Hepatocyte (in vitro differentiated cells): ENCODE measurements at regions not wholly inside any gene's neighbourhood (a gene's known extent, or its start where the extent isn't known, plus 50 kb on each side); places are given as distances from the start of the nearest gene placed in this dataset.

ENCODE experiments used
- EZH2 ChIP-seq: fragments of 200-600 bp; sonication (generic); IDR thresholded peaks from 2 replicates; pipeline ENCODE4 v1.6.1; 2016; ENCODE audit warnings: antibody characterized with exemption, mild to moderate bottlenecking, borderline replicate concordance
- EZH2phosphoT487 ChIP-seq: fragments of 200-600 bp; sonication (generic); IDR thresholded peaks from one replicate; pipeline ENCODE4 v1.6.1; 2018; ENCODE audit warnings: antibody characterized with exemption, mild to moderate bottlenecking, low read depth, moderate library complexity; ENCODE audit not compliant: unreplicated experiment, severe bottlenecking
- TF ChIP-seq, protein P1 (sequence below): fragments of 200-600 bp; sonication (generic); IDR thresholded peaks from 2 replicates; pipeline ENCODE4 v1.5.1; 2016; ENCODE audit warnings: antibody characterized with exemption, mild to moderate bottlenecking; ENCODE audit not compliant: poor library complexity

DNA sequence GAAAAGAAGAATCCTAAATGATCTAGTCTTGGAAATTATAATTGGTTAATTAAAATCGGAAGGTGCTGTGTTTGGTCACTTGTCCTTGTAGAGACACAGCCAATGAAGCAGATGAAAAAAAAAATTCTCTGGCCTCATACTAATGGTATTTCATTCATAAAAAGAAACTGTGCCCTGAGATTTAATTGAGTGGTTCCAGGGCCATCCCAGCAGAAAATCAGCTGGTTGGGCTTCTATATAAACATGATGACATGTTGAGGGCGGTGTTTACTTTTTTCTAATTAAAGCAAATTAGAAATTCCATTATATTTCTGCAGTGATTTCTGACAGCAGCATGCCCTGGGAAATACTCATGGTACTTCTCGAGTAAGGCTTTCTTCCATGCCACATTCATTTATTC is 191.9 kb upstream of the KCNJ16 start:
- TF ChIP-seq, protein P1, sequence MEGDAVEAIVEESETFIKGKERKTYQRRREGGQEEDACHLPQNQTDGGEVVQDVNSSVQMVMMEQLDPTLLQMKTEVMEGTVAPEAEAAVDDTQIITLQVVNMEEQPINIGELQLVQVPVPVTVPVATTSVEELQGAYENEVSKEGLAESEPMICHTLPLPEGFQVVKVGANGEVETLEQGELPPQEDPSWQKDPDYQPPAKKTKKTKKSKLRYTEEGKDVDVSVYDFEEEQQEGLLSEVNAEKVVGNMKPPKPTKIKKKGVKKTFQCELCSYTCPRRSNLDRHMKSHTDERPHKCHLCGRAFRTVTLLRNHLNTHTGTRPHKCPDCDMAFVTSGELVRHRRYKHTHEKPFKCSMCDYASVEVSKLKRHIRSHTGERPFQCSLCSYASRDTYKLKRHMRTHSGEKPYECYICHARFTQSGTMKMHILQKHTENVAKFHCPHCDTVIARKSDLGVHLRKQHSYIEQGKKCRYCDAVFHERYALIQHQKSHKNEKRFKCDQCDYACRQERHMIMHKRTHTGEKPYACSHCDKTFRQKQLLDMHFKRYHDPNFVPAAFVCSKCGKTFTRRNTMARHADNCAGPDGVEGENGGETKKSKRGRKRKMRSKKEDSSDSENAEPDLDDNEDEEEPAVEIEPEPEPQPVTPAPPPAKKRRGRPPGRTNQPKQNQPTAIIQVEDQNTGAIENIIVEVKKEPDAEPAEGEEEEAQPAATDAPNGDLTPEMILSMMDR: no peak
- TF ChIP-seq EZH2 (no peak), EZH2phosphoT487 (no peak)
